WTC11 (cell line): ENCODE measurements at regions not wholly inside any gene's neighbourhood (a gene's known extent, or its start where the extent isn't known, plus 50 kb on each side); places are given as distances from the start of the nearest gene placed in this dataset.

Experiments
- ATAC-seq: fragments of 200-7000 bp; cut with Tn5 transposase; 2 replicates; pipeline ENCODE4 v1.10.0; 2021; ENCODE audit warnings: mild to moderate bottlenecking, moderate library complexity
- CTCF ChIA-PET: fragments of 300-600 bp; sonication (Branson Sonifier 250); formaldehyde crosslinking; loops from one replicate; lab custom pipeline; 2021; ENCODE audit warnings: antibody characterized with exemption; lab: Charles Lee
- POLR2A ChIA-PET: fragments of 350-600 bp; sonication (Branson Sonifier 250); formaldehyde crosslinking; loops from one replicate; lab custom pipeline; 2021; ENCODE audit warnings: antibody characterized with exemption; lab: Charles Lee
- DNase-seq: peaks from one replicate; pipeline ENCODE4 v3.0.0; 2021; ENCODE audit warnings: low spot score
- H3K27ac Mint-ChIP-seq: 2 replicates; pipeline ENCODE4 v1.8.0; 2021; ENCODE audit warnings: mixed read lengths
- H3K27me3 Mint-ChIP-seq: 2 replicates; pipeline ENCODE4 v1.8.0; 2021; ENCODE audit warnings: low read depth, mild to moderate bottlenecking, moderate library complexity, mixed read lengths
- H3K36me3 Mint-ChIP-seq: 2 replicates; pipeline ENCODE4 v1.8.0; 2021; ENCODE audit warnings: mixed read lengths
- H3K4me1 Mint-ChIP-seq: 2 replicates; pipeline ENCODE4 v1.8.0; 2022; ENCODE audit warnings: mixed read lengths
- H3K4me3 Mint-ChIP-seq: 2 replicates; pipeline ENCODE4 v1.8.0; 2021; ENCODE audit warnings: mild to moderate bottlenecking, moderate library complexity, mixed read lengths
- H3K9me3 Mint-ChIP-seq: 2 replicates; pipeline ENCODE4 v1.8.0; 2021; ENCODE audit warnings: mixed read lengths
- ATF6 ChIP-seq: sonication (generic); formaldehyde crosslinking; IDR thresholded peaks from 2 replicates; pipeline ENCODE4 v1.8.1; 2023; ENCODE audit warnings: mild to moderate bottlenecking, missing genetic modification reagents
- CTCF ChIP-seq: fragments of 200-600 bp; IDR thresholded peaks from 2 replicates; pipeline ENCODE4 v1.8.0; 2022; ENCODE audit warnings: antibody characterized with exemption
- ERG ChIP-seq: fragments of 250-450 bp; sonication (Bioruptor Pico); IDR thresholded peaks from 2 replicates; pipeline ENCODE4 v1.8.0; 2021; ENCODE audit warnings: mild to moderate bottlenecking
- FOXK1 ChIP-seq: sonication (generic); formaldehyde crosslinking; IDR thresholded peaks from 2 replicates; pipeline ENCODE4 v1.8.0; 2022; ENCODE audit warnings: mild to moderate bottlenecking, moderate library complexity, missing genetic modification reagents
- FOXP1 ChIP-seq: sonication (generic); formaldehyde crosslinking; IDR thresholded peaks from 2 replicates; pipeline ENCODE4 v1.8.0; 2022; ENCODE audit warnings: missing genetic modification reagents, mild to moderate bottlenecking, moderate library complexity, borderline replicate concordance
- SMAD3 ChIP-seq: sonication (generic); formaldehyde crosslinking; IDR thresholded peaks from 2 replicates; pipeline ENCODE4 v1.8.0; 2022; ENCODE audit warnings: missing genetic modification reagents, mild to moderate bottlenecking, borderline replicate concordance
- SP1 ChIP-seq: sonication (generic); formaldehyde crosslinking; conservative IDR thresholded peaks from 2 replicates; pipeline ENCODE4 v1.8.1; 2022; ENCODE audit warnings: missing genetic modification reagents
- ZNF232 ChIP-seq: sonication (generic); formaldehyde crosslinking; IDR thresholded peaks from 2 replicates; pipeline ENCODE4 v1.8.0; 2022; ENCODE audit warnings: mild to moderate bottlenecking, missing genetic modification reagents
- ZNF317 ChIP-seq: sonication (generic); formaldehyde crosslinking; IDR thresholded peaks from 2 replicates; pipeline ENCODE4 v1.8.1; 2023; ENCODE audit warnings: low read depth, mild to moderate bottlenecking, moderate library complexity, missing genetic modification reagents, borderline replicate concordance
- ZNF416 ChIP-seq: fragments of 250-450 bp; sonication (Bioruptor Pico); IDR thresholded peaks from 2 replicates; pipeline ENCODE4 v1.9.0; 2021; ENCODE audit warnings: mild to moderate bottlenecking, inconsistent platforms
- ZNF423 ChIP-seq: fragments of 250-450 bp; sonication (Bioruptor Pico); IDR thresholded peaks from 2 replicates; pipeline ENCODE4 v2.1.2; 2022; ENCODE audit warnings: mild to moderate bottlenecking, moderate library complexity
- ZNF532 ChIP-seq: fragments of 250-450 bp; sonication (Bioruptor Pico); IDR thresholded peaks from 2 replicates; pipeline ENCODE4 v1.9.0; 2021; ENCODE audit warnings: mild to moderate bottlenecking, borderline replicate concordance

GRCh38 chr3:158920371-158920770 lies 118.5 kb downstream of the MFSD1 start:
- POLR2A ChIA-PET: no interaction called here
- no peaks in the 10 kb centered on the region for H3K36me3 Mint-ChIP-seq
- no peaks in the 10 kb centered on the region for H3K9me3 Mint-ChIP-seq
- no peak overlapping the region for H3K27ac Mint-ChIP-seq
- TF ChIP-seq ZNF532 (no peak), ZNF416 (CRISPR knock-in tag) (no peak), ATF6 (CRISPR knock-in tag) (no peak), SMAD3 (CRISPR knock-in tag) (no peak)
- ATAC-seq (no peak), DNase-seq (no peak)
- H3K27me3 Mint-ChIP-seq: no peaks in the 10 kb centered on the region; the same call in 1 of the 2 replicates
- CTCF ChIA-PET: no interaction called here
- H3K4me1 Mint-ChIP-seq: 0 out of 2 replicates have a peak, but pooled peaks cover 3% of the 10 kb centered on the region
- H3K4me3 Mint-ChIP-seq: no peak overlapping the region

- no peaks in the 10 kb centered on the region for H3K4me1 Mint-ChIP-seq
- no peaks in the 10 kb centered on the region for H3K9me3 Mint-ChIP-seq
Measured at GRCh38 chr3:158925021-158925420, 123.2 kb downstream of the MFSD1 start.

More at GRCh38 chr3:158925021-158925420, 123.2 kb downstream of the MFSD1 start:
- DNase-seq (no peak), ATAC-seq (no peak)
- no peak for TF ChIP-seq SP1 (CRISPR knock-in tag)
- TF ChIP-seq CTCF: no peak
- TF ChIP-seq ZNF423 (CRISPR knock-in tag): no peak
- no peak for TF ChIP-seq ERG (CRISPR knock-in tag)
- TF ChIP-seq ZNF232: no peak
- no peak for TF ChIP-seq FOXP1 (CRISPR knock-in tag)
- no peak for TF ChIP-seq FOXK1 (CRISPR knock-in tag)
- no peak for TF ChIP-seq ZNF317 (CRISPR knock-in tag)
- Mint-ChIP-seq H3K4me3 (no peak overlapping the region), H3K27ac (no peak overlapping the region), H3K36me3 (no peaks in the 10 kb centered on the region), H3K27me3 (no peaks in the 10 kb centered on the region; the same call in 1 of the 2 replicates)
- ChIA-PET CTCF (no interaction called here), POLR2A (no interaction called here)
